ENCODE measurements at regions not wholly inside any gene's neighbourhood (a gene's known extent, or its start where the extent isn't known, plus 50 kb on each side); places are given as distances from the start of the nearest gene placed in this dataset.

- no peak overlapping the region for H3K27ac Mint-ChIP-seq
- H3K36me3 Mint-ChIP-seq (ENCODE audit: low read depth), result no peaks in the 10 kb centered on the region
- no peak for ATAC-seq (ENCODE audit: poor library complexity)
- intact Hi-C loops (cut with DNase I, micrococcal nuclease), result no loop called here
- no peak overlapping the region for H3K4me3 Mint-ChIP-seq
- TF ChIP-seq CTCF (IDR thresholded peaks at IDR 0.05), result no peak
- Histone ChIP-seq H3K27ac (ENCODE audit: low read depth in 1 of 2, low read length in 2 of 2) (no peak overlapping the region), H3K36me3 (ENCODE audit: insufficient read depth, low read length) (no peaks in the 10 kb centered on the region), H3K27me3 (ENCODE audit: control insufficient read depth in 1 of 2, insufficient read depth in 2 of 2, low read length in 2 of 2) (no peaks in the 10 kb centered on the region), H3K4me1 (ENCODE audit: insufficient read depth, low read length) (no peaks in the 10 kb centered on the region), H3K9me3 (ENCODE audit: control insufficient read depth in 1 of 2, insufficient read depth in 1 of 2, low read length in 2 of 2) (peaks cover 4 to 6% of the 10 kb centered on the region in 2 experiments), H3K4me3 (ENCODE audit: low read length) (no peak overlapping the region)
- no peaks in the 10 kb centered on the region for H3K27me3 Mint-ChIP-seq
- DNase-seq, result no peak
- CTCF ChIA-PET, result no interaction called here
- H3K9me3 Mint-ChIP-seq, result peaks cover 9% of the 10 kb centered on the region
- POLR2A ChIA-PET, result no interaction called here
- no peaks in the 10 kb centered on the region for H3K4me1 Mint-ChIP-seq (ENCODE audit: low read depth)
Measured at GRCh38 chr3:99396651-99397275, 241.6 kb upstream of the COL8A1 start.

DNA sequence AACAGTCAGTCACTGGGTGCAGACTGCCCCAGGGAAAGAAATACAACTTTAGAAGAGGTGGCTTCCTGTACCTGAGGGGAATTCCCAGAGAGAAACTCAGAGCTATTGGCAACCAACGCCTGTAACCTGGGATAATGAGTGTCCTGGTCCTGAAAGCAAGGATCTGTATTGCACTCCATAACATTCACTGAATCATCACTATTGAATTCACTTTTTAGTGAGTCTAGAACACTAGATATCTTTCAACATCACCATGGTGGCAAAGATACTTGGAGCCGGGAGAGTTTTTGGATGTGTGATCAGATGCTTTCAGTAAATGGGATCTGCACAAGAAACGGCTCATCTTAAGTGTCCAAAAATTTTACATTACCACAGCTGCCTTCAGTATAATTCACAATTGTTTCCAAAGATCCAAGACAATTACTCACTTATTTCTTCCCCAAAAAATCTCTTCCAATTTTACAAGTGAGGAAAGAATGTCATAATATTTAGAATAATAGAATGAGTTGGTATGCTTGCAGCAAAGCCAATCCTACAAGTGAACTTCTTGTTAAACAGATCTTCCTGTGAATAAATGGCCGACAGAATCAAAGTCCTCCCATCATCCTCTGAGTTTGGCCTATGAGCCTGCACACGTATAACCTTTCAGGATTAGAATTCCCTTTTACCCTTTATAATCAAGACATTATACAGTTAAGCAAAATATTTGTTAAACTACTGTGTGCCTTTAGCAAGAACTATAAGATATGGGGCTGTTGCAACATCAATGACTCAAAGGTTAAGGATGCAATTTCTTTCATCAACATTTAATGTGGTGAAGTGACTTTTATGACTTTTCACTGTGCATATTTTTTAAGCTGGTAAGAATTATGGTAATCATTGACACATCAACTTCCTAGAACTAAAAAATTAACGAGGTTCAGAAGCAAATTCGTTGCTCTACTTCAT lies 243.3 kb upstream of the COL8A1 start:
- no peaks in the 10 kb centered on the region for H3K4me1 Mint-ChIP-seq (ENCODE audit: low read depth)
- CTCF ChIA-PET, result no interaction called here
- intact Hi-C loops (cut with DNase I, micrococcal nuclease), result no loop called here

GRCh38 chr3:99393961-99394360 lies 244.4 kb upstream of the COL8A1 start:
- no peak for DNase-seq
- no peak overlapping the region for H3K27ac ChIP-seq (ENCODE audit: low read depth in 1 of 2, low read length in 2 of 2)
- no peak for ATAC-seq (ENCODE audit: poor library complexity)
- ChIA-PET POLR2A (no interaction called here), CTCF (no interaction called here)
- no peaks in the 10 kb centered on the region for H3K4me1 ChIP-seq (ENCODE audit: insufficient read depth, low read length)
- Mint-ChIP-seq H3K4me3 (no peak overlapping the region), H3K27ac (no peak overlapping the region), H3K27me3 (no peaks in the 10 kb centered on the region), H3K36me3 (ENCODE audit: low read depth) (no peaks in the 10 kb centered on the region), H3K4me1 (ENCODE audit: low read depth) (no peaks in the 10 kb centered on the region), H3K9me3 (peaks cover 5% of the 10 kb centered on the region)
- TF ChIP-seq CTCF (IDR thresholded peaks at IDR 0.05), result no peak
- H3K27me3 ChIP-seq (ENCODE audit: control insufficient read depth in 1 of 2, insufficient read depth in 2 of 2, low read length in 2 of 2), result no peaks in the 10 kb centered on the region
- intact Hi-C loops (cut with DNase I, micrococcal nuclease), result no loop called here
- peaks cover 4 to 6% of the 10 kb centered on the region in 2 experiments for H3K9me3 ChIP-seq (ENCODE audit: control insufficient read depth in 1 of 2, insufficient read depth in 1 of 2, low read length in 2 of 2)
- no peaks in the 10 kb centered on the region for H3K36me3 ChIP-seq (ENCODE audit: insufficient read depth, low read length)
- H3K4me3 ChIP-seq (ENCODE audit: low read length), result no peak overlapping the region

More for the DNA sequence above, 243.3 kb upstream of the COL8A1 start:
- H3K4me3 ChIP-seq (ENCODE audit: low read length), result no peak overlapping the region
- no peaks in the 10 kb centered on the region for H3K36me3 ChIP-seq (ENCODE audit: insufficient read depth, low read length)
- peaks cover 8% of the 10 kb centered on the region for H3K9me3 Mint-ChIP-seq
- no peaks in the 10 kb centered on the region for H3K36me3 Mint-ChIP-seq (ENCODE audit: low read depth)
- DNase-seq (no peak), ATAC-seq (ENCODE audit: poor library complexity) (no peak)
- H3K27me3 ChIP-seq (ENCODE audit: control insufficient read depth in 1 of 2, insufficient read depth in 2 of 2, low read length in 2 of 2), result no peaks in the 10 kb centered on the region
- no peak overlapping the region for H3K27ac Mint-ChIP-seq
- POLR2A ChIA-PET, result no interaction called here
- no peak overlapping the region for H3K27ac ChIP-seq (ENCODE audit: low read depth in 1 of 2, low read length in 2 of 2)
- no peak overlapping the region for H3K4me3 Mint-ChIP-seq
- no peaks in the 10 kb centered on the region for H3K27me3 Mint-ChIP-seq
- no peak for TF ChIP-seq CTCF (IDR thresholded peaks at IDR 0.05)
- no peaks in the 10 kb centered on the region for H3K4me1 ChIP-seq (ENCODE audit: insufficient read depth, low read length)
- peaks cover 4 to 6% of the 10 kb centered on the region in 2 experiments for H3K9me3 ChIP-seq (ENCODE audit: control insufficient read depth in 1 of 2, insufficient read depth in 1 of 2, low read length in 2 of 2)

Data from CD4-positive, alpha-beta T cell (primary cell).